HEK293 (cell line): ENCODE measurements at regions not wholly inside any gene's neighbourhood (a gene's known extent, or its start where the extent isn't known, plus 50 kb on each side); places are given as distances from the start of the nearest gene placed in this dataset.
"Not testable (repeated sequence)": the region's sequence is repeated elsewhere in the genome, so short reads cannot be mapped to it uniquely, and the experiment has no call there.

Experiments used
- CTCF ChIA-PET: fragments of 350-600 bp; formaldehyde crosslinking; extraction: SDS; loops from one replicate; lab custom pipeline; 2021; ENCODE audit warnings: antibody characterized with exemption; lab: Yijun Ruan, JAX
- POLR2A ChIA-PET: fragments of 300-600 bp; formaldehyde crosslinking; extraction: SDS; loops from one replicate; lab custom pipeline; 2020; ENCODE audit warnings: antibody characterized with exemption, inconsistent platforms; lab: Yijun Ruan, JAX
- H3K27ac ChIP-seq: fragments of 200-500 bp; sonication (Bioruptor generic); 2 replicates; pipeline ENCODE4 v1.5.1; 2014; ENCODE audit warnings: low read depth, low read length, control low read depth, inconsistent platforms; ENCODE audit errors: extremely low read depth
- H3K36me3 ChIP-seq, 2 experiments: fragments of 200-500 bp in 1 of 2; sonication (Bioruptor generic) in 1 of 2; 1 replicate in 1 of 2; 2 replicates in 1 of 2; pipeline ENCODE4 v1.5.1; 2014 to 2017; ENCODE audit warnings: inconsistent platforms in 2 of 2, low read length in 2 of 2; ENCODE audit not compliant: control insufficient read depth in 2 of 2, insufficient read depth in 1 of 2
- H3K4me1 ChIP-seq: fragments of 200-500 bp; sonication (Bioruptor generic); 2 replicates; pipeline ENCODE4 v1.5.1; 2014; ENCODE audit warnings: mild to moderate bottlenecking, low read length, inconsistent platforms; ENCODE audit not compliant: control insufficient read depth, insufficient read depth
- H3K4me3 ChIP-seq: 2 replicates; pipeline ENCODE4 v1.5.1; 2011; ENCODE audit warnings: low read depth, mild to moderate bottlenecking, control low read depth, low read length, moderate library complexity
- H3K9me3 ChIP-seq: fragments of 200-500 bp; sonication (Bioruptor generic); 2 replicates; pipeline ENCODE4 v1.5.1; 2014; ENCODE audit warnings: low read depth, low read length, inconsistent platforms; ENCODE audit not compliant: control insufficient read depth, insufficient read depth
- HIC1 ChIP-seq: fragments of 450-650 bp; formaldehyde crosslinking; IDR thresholded peaks from 2 replicates; pipeline ENCODE4 v1.5.1; 2016; ENCODE audit warnings: missing biosample characterization, missing genetic modification characterization
- OSR2 ChIP-seq: fragments of 450-650 bp; formaldehyde crosslinking; IDR thresholded peaks from 2 replicates; pipeline ENCODE4 v1.5.1; 2016; ENCODE audit warnings: missing biosample characterization, missing genetic modification characterization
- PRDM6 ChIP-seq: fragments of 450-650 bp; formaldehyde crosslinking; IDR thresholded peaks from 2 replicates; pipeline ENCODE4 v1.5.1; 2017; ENCODE audit warnings: missing biosample characterization, missing genetic modification characterization
- ZNF138 ChIP-seq: fragments of 450-650 bp; formaldehyde crosslinking; IDR thresholded peaks from 2 replicates; pipeline ENCODE4 v1.5.1; 2016; ENCODE audit warnings: missing biosample characterization, missing genetic modification characterization, borderline replicate concordance

- no peak for TF ChIP-seq HIC1 (tag by site-specific recombination)
Measured at GRCh38 chr22:11325767-11326166, 4202.2 kb upstream of the OR11H1 start (continued).

- CTCF ChIA-PET, POLR2A ChIA-PET, H3K27ac ChIP-seq, H3K36me3 ChIP-seq, H3K9me3 ChIP-seq, H3K4me1 ChIP-seq, H3K4me3 ChIP-seq: not testable (repeated sequence)
Measured at GRCh38 chr22:11341387-11342068, 4186.5 kb upstream of the OR11H1 start.

GRCh38 chr22:11351181-11351580, 4176.8 kb upstream of the OR11H1 start:
- CTCF ChIA-PET, POLR2A ChIA-PET, H3K9me3 ChIP-seq, H3K36me3 ChIP-seq, H3K4me3 ChIP-seq, H3K4me1 ChIP-seq, H3K27ac ChIP-seq: not testable (repeated sequence)

GRCh38 chr22:11352287-11352686, 4175.7 kb upstream of the OR11H1 start:
- CTCF ChIA-PET, H3K9me3 ChIP-seq, H3K27ac ChIP-seq, H3K4me3 ChIP-seq, H3K36me3 ChIP-seq, POLR2A ChIA-PET, H3K4me1 ChIP-seq: not testable (repeated sequence)

GRCh38 chr22:11360632-11361031, 4167.4 kb upstream of the OR11H1 start:
- no peaks in the 10 kb centered on the region for H3K9me3 ChIP-seq
- CTCF ChIA-PET, result no interaction called here

GRCh38 chr22:11361496-11361895, 4166.5 kb upstream of the OR11H1 start:
- H3K4me1 ChIP-seq, POLR2A ChIA-PET, H3K4me3 ChIP-seq, H3K27ac ChIP-seq, H3K9me3 ChIP-seq, H3K36me3 ChIP-seq, CTCF ChIA-PET: not testable (repeated sequence)

More at GRCh38 chr22:11360632-11361031, 4167.4 kb upstream of the OR11H1 start:
- no peak overlapping the region for H3K4me3 ChIP-seq
- H3K4me1 ChIP-seq, result no peaks in the 10 kb centered on the region
- H3K27ac ChIP-seq, result no peak overlapping the region
- POLR2A ChIA-PET, result no interaction called here
- H3K36me3 ChIP-seq, result no peaks in the 10 kb centered on the region
- TF ChIP-seq ZNF138 (tag by site-specific recombination) (no peak), PRDM6 (tag by site-specific recombination) (no peak), OSR2 (tag by site-specific recombination) (no peak)
- TF ChIP-seq, all 188 proteins: peak for 0

GRCh38 chr22:11369612-11370307, 4158.2 kb upstream of the OR11H1 start:
- CTCF ChIA-PET, H3K4me3 ChIP-seq, H3K27ac ChIP-seq, H3K9me3 ChIP-seq, H3K4me1 ChIP-seq, POLR2A ChIA-PET, H3K36me3 ChIP-seq: not testable (repeated sequence)

GRCh38 chr22:11370311-11370710, 4157.7 kb upstream of the OR11H1 start:
- H3K4me3 ChIP-seq, CTCF ChIA-PET, H3K4me1 ChIP-seq, H3K36me3 ChIP-seq, H3K9me3 ChIP-seq, POLR2A ChIA-PET, H3K27ac ChIP-seq: not testable (repeated sequence)
